ENCODE measurements at regions not wholly inside any gene's neighbourhood (a gene's known extent, or its start where the extent isn't known, plus 50 kb on each side); places are given as distances from the start of the nearest gene placed in this dataset.

DNA sequence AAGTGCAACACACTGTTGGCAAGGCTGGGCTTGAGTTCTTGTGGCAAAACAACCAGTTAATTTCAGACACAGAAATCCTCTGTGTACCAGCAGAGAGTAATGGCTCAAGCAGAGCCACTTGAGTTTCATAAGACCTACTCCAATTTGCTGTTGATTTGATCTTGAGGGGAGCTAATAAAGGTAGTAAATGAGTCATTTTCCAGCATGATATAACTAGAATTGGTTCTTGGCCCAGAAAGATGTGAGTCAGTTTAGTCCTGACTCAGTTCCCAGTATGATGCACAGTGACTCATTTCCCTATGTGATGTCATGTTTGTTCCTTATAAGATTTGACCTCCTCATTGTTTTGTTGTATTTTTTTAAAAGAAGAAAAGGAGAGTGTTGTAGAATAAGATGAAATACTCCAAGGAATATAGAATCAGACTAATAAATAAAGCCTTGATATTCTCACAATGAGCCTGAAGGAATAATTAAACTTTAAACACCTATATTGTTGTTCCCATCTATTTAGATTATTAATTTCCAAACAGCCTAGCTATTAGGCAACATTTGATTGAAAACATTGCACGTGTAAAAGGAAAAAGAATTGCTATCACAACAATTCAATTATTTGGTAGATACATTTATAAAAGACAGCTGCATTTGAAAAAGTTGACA lies 186.2 kb downstream of the REEP3 start:
- DNase-seq (ENCODE audit: low read depth in 2 of 3, low spot score in 1 of 3), result peak in 1 of 3 donors; percentile 54

DNA sequence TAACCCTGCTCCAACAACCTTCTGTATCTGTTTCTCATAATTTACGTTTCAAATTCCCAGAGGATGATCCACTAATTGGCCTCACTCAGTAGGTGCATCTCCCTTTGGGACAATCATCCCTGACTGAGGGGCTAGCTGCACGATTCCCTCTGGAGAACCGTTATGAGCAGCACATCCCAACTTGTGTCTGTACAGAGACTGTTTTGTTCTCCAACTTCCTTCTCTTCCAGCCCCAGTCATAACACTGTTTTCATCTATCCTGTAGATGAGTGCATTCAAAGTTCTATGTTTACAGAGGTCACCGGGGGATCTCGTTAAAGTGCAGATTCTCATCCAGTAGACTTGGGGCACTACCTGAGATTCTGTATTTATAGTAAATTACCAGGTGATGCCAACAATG lies 187.2 kb downstream of the REEP3 start:
- DNase-seq (ENCODE audit: low read depth in 2 of 3, low spot score in 1 of 3), result no peak

DNA sequence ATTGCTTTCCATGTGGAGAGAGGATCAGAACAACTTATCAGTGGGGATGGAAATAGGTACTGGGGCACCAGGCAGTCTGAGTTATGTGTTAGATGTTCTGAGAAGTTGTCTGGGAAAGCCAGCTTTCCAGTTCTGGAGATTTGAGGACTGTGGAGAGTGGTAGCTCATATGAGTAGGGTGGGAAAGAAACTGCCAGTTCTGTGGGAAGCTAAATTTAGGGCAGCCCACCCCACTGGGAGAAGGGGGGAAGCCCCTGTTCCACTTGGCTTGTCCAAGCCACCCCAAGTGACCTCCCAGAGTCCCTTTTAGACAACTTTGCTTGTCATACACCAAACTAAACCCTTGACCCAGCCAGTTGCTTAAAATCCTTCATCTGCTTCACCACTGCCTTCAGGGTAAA lies 189.5 kb downstream of the REEP3 start:
- DNase-seq (ENCODE audit: low read depth in 2 of 3, low spot score in 1 of 3), result no peak

DNA sequence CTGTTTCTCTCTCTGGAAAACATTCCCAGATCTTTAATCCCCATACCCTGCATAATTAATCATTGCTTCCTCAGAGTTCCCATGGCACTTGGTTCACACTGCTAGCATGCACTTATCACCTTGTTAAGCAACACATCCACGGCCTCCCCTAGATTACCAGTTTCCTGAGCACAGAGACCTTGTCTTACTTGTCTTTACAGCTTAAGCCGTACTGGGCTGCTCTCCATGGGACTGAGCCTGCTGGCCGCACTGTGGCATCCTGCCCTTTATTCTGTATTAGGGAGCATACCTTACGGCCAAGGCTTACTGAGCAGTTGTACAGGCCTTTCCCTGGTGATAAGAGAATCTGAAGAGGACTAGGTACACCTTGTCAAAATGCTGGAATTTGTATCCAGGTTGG lies 190.2 kb downstream of the REEP3 start:
- no peak for DNase-seq (ENCODE audit: low read depth in 2 of 3, low spot score in 1 of 3)

DNA sequence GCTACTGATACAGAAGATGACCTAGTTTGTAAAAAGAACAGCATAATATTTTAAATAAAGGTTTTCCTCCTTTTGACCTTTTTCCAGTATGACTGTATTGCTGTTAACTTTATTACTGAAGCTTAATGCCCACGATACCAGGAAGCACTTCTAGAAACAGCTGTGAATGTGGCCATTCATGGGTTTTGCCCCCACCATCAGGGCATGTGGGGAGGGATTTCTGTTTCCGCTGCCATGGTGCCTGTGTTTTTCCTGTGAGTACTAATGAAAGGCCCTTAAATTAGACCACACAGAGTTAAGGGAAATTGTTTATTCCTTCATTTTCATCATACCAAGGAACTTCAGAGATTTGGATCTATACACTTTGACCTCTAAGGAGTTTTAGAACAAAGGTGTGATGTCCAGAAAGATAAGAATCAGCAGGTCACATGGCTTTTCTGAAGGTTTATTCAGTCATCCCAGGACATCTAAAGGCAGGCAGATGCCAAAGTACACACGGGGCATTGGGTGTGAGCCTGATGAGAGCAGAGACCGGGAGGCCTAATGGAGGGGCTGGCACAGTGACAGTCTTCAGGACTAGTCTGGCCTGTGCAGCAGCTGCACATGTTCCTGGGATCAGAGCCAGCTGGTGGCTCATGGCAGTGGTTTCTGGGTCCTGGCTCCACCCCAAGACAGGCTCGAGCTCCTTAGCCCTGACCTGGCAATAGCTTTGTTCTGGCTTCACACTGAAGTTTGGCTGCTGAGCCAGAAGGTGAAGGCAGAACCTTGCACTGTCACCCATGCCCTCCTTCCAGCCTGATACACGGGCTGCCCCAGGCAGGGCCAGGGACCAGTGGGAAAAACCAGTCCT lies 190.9 kb downstream of the REEP3 start:
- no peak for DNase-seq (ENCODE audit: low read depth in 2 of 3, low spot score in 1 of 3)

DNA sequence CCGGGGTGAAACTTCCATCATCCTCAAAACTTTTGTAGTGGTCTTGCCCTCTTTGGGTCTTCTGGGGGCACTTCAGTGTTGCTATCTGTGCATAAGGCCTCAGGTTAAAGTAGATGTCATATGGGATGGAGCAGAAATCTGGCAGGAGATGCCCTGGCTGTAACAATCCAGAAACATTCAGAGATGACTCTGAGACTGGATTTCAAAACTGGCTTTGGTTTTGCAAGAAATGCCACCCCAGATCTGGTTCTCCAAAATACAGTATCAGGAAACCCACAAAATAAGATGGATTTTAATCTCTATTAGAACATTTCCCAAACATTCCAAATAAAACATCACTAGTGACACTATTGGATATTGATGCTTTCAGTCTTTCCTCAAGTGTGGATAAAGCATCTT lies 191.5 kb downstream of the REEP3 start:
- DNase-seq (ENCODE audit: low read depth in 2 of 3, low spot score in 1 of 3), result no peak

DNA sequence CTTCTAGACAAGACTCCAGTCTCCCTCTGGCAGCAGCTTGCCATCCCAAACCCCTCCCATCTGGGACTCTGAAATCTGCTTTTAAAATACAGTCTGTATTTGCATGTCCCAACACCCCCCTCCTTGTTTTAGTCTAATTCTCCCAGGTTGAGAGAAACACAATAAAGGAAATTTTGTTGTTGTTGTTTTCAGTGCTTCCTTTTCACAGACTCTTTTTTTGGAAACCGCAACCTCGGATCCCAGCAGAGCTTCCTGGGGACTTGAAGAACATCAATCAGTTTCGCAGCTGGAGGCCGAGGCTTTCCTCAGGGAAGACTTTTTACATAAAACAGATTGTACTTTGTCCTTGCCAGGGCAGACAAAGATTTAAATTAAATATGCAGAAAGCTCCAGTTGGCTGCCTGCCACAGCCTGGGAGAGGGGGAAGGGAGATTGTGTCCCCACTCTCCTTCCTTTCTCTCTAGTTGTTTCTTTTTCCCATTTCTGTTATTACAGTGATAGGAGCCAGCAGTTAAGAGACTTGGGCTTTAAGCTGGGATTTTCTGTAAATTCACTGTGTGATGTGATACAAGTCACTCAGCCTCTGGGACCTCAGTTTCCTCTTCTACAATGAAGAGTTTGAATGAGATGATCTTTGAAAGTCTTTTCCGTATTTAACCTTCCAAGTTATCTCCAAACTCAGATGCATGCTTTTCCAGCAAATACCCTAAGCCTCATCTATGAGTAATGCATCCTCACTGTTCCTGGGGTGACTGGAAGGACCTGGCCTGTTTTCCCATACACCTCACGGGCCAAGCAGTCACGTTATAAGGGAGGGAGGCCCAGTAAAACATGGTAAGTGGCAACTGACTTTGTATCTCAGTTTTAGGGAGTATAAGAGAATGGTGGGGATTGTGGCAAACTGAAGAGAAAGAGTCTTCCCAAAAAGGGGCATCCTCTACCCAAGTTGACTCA lies 192.3 kb downstream of the REEP3 start:
- no peak for DNase-seq (ENCODE audit: low read depth in 2 of 3, low spot score in 1 of 3)

DNA sequence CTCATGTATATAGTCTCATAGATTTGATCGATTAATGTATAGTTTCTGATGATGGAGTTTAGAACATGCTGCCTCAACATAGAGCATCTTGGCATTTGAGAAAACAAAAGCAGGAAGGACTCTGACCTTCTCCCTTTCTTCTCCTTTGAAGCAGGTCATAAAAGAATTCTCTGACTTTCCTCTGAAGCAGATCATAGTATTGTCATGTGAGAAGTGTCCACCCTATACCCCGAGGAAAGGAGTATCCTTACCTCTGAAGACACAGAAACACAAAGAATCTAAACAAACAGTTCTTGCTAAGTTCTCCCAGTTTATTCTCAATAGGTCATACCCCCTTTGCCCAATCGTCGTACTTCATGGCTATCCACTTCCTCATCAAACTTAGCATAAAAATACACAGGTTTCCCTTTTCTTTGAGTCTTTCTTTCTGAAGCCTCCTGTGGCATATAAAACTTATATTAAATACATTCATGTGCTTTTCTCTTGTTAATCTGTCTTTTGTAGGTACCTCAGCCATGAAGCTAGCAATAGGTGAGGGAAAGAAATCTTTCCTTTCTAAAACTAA lies 194.9 kb downstream of the REEP3 start:
- no peak for DNase-seq (ENCODE audit: low read depth in 2 of 3, low spot score in 1 of 3)

DNA sequence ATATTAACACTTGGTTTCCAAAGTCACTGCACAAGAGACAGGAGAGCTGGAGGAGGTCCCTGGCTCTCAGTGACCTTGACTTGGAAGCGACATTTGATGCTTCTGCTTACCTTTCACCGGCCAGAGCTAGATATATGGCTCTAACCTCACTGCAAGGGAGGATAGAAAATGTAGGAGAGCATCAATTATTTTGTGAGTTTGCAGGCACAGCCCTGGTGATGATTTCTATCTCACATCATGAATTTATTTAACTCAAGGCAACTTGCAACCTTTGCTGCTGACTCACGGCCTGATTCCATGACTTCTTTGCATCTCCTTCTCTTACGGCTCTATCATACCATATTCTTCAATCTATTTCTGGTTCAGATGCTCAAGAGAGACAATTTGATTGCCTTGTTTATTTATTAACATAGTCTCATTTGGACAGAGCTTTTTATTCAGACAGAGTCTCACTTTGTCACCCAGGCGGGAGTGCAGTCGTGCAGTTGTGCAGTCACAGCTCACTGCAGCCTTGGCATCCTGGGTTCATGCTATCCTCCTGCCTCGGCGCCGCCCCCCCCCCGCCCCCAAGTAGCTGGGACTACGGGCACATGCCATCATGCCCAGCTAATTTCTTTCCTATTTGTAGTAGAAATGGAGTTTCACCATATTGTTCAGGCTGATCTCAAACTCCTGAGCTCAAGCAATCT lies 196.0 kb downstream of the REEP3 start:
- no peak for DNase-seq (ENCODE audit: low read depth in 2 of 3, low spot score in 1 of 3)

DNA sequence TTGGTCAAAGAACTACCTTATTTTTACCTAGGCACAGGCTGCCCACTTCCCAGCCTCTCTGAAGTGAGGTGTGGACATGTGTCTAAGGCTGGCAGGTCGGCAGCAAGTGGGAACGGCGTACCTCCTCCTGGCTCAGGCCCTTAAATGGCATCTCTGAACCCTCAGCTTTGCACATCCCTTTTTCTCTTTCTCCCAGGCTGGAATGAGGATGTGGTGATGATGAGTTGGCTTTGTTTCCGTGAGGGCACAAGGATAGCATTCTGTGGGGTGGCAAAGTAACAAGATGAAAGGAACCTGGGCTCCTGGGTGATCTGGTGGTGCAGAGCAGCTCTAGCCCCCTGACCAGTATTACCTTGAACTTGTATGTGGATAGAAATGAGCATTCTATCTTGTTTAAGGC lies 196.8 kb downstream of the REEP3 start:
- no peak for DNase-seq (ENCODE audit: low read depth in 2 of 3, low spot score in 1 of 3)

DNA sequence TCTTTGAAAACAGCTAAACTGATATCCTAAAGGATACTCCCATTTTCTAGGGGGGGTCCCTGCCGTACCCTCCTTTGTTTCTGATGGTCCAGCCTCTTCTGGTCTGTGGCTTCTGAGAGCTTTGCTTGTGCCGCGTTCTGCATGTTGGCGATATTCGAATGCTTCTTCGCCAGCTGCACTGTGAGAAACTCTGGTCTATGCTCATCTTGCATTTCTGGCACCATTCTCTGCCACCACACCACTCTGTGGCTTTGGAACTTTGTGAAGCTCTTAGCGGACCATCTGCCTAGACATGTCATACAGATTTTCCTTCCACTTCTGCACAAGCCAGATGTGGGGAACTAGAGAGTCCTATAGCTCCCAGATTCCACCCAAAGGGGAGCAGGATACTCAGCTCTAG lies 197.2 kb downstream of the REEP3 start:
- no peak for DNase-seq (ENCODE audit: low read depth in 2 of 3, low spot score in 1 of 3)

DNA sequence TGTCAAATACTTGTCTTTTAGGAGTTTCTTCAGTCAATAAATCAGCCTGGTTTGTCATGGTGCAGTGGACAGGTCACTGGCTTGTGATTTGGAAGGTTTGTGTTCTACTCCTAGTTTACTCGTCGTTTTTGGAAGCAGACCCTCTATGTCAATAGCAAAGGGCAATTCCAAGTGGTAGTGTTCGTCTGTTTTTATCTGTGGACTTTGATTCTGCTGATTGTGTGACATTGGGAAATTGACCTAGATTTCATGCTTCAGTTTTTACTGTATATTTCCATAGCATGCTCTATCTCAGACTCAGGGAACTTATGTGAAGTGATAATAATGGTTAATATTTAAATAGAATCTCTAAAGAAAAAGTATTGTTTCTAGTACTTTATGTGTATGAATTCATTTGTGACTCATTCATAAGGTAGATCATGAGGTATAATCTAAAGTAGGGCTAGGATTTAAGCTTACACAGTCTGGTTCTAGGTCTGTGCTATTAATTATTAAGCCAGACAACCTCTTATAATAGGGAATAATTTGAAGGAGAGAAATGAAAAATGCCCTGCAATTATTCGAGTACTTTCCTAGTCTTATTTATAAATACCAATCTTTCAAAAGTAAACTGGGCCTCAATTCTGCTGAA lies 198.1 kb downstream of the REEP3 start:
- no peak for DNase-seq (ENCODE audit: low read depth in 2 of 3, low spot score in 1 of 3)

DNA sequence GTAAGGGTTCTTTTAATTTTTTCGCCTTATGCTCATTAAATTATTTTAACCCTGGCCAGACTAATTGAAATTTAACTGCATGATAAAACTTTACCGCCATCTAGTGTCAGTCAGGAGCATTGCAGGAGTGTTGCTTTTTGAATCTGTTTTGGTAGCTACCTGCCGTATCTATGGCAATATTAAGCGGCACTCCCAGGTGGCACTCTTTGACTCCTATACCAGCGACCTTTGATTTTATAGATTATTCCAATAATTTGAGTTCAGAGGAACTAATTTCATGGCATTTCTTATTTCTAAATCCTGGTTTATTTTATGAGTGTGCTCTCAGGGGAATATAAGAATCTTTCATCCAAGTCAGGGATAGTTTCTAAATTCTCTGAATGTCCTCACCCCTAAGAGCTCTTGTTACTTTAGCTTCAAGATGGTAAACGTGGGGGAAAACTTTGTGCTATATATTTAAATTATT lies 198.9 kb downstream of the REEP3 start:
- DNase-seq (ENCODE audit: low read depth in 2 of 3, low spot score in 1 of 3), result peak in 2 of 3 donors; percentile 13 to 63

DNA sequence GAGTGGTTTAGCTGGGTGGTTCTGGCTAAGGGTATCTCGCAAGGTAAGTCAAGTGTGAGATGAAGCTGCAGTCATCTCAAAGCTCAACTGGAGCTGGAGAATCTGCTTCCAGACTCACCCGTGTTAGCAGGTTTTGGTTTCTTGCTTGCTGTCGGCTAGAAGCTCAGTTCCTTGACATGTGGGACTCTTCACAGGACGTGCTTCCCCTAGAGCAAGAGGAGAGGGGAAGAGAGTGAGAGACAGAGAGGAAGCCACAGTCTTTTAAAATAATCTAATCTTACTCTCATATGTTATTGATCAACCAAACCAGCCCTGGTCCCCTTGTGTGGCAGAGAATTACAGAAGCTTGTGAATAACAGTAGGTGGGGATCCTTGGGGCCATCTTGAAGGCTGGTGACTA lies 199.5 kb downstream of the REEP3 start:
- DNase-seq (ENCODE audit: low read depth in 2 of 3, low spot score in 1 of 3), result no peak

DNA sequence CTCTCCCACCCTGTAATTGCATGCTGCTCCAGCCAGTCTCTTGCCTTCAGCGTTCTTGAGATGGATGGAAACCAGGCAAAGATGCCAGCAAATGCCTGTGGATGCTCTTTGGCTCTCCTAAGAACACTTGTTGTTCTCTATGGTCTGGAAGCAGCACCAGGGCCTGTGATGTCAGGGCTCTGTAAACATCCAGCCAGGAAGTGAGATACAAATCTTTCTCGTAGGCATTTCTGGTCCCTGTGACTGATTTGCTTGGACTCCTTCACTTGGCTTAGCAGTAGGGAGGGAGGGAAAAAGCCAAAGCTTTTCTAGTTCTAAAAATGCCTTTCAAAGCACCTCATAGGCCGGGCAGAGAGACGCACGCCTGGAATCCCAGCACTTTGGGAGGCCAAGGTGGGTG lies 201.3 kb downstream of the REEP3 start:
- DNase-seq (ENCODE audit: low read depth in 2 of 3, low spot score in 1 of 3), result no peak

DNA sequence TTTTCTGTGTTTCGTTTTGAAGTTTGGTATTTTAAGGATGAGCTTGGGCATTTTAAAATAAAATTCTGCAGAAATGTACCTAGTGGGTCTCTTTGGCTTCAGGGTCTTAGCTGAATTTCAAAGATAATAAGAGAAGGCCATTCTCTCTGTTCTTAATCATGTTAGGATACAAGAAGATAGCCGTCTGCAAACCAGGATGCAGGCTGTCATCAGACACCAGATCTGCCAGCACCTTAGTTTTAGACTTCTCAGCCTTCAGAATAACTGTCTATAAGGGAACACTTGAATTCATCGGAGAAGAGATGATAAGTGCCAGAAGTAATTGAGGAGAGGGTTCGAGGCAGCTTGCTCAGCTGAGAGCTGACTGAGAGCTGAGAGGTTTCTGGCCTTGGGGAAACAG lies 202.1 kb downstream of the REEP3 start:
- no peak for DNase-seq (ENCODE audit: low read depth in 2 of 3, low spot score in 1 of 3)

DNA sequence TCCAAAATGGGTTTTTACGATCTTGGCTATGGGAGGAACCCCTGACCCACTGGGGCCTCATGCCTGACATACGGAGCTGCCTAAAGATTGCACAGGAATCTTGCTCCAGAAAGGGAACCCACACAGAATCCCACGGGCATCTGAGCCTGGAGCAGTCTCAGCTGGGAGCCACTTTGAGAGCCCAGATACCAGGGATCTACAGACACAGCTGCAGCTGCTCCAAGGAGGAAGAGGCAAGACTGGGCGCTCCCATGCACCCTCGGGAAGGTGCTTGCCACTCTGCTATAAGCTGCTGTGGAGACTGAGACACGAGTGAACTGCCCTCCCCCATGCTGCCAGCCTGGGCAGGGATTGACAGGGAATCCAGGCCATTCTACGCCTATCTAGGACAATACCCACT lies 202.5 kb downstream of the REEP3 start:
- no peak for DNase-seq (ENCODE audit: low read depth in 2 of 3, low spot score in 1 of 3)

DNA sequence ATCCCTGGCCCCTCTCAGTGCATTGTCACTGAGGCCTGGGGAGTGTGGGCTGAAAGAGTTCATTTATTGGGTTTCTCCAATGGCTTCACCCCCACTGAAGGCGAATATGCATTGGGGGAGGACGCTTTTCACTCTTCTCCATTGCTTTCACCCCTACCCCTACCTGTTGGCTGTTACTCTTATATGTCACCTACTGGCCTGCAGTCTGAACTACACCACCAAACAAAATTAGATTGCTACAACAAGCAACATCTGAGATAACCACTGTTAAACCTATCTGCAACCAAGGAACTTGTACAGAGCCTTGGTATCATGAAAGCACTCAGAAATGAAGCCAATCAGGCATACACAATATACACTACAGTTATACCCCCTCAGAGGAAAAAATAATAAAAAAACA lies 203.7 kb downstream of the REEP3 start:
- no peak for DNase-seq (ENCODE audit: low read depth in 2 of 3, low spot score in 1 of 3)

DNA sequence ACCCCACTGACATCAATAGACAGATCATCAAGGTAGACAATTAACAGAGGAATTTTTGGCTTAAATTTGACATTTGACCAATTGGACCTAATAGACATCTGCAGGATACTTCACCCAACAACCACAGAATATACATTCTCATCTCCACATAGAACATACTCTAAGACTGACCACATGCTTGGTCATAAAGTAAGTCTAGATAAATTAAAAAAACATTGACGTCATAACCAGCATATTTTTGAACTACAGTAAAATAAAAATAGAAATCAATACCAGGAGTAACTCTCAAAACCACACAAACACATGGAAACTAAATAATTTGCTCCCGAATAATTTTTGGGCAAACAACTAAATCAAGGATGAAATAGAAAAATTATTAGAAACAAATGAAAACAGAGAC lies 205.7 kb downstream of the REEP3 start:
- no peak for DNase-seq (ENCODE audit: low read depth in 2 of 3, low spot score in 1 of 3)

DNA sequence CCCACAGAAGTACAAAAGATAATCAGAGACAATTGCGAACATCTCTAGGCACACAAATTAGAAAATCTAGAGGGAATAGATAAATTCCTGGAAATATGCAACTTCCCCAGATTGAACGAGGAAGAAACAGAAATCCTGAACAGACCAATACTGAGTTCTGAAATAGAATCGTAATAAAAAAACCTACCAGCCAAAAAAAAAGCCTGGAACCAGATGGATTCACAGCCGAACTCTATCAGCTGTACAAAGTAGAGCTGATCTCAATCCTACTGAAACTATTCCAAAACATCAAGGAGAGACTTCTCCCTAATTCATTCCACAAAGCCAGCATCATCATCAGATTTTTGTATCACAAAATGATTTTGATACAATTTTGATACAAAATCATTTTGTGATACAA lies 206.4 kb downstream of the REEP3 start:
- no peak for DNase-seq (ENCODE audit: low read depth in 2 of 3, low spot score in 1 of 3)
